SK-MEL-5 (cell line): ENCODE measurements at regions not wholly inside any gene's neighbourhood (a gene's known extent, or its start where the extent isn't known, plus 50 kb on each side); places are given as distances from the start of the nearest gene placed in this dataset.
"Not testable (repeated sequence)": the region's sequence is repeated elsewhere in the genome, so short reads cannot be mapped to it uniquely, and the experiment has no call there.

Experiments used
- DNase-seq: peaks from one replicate; pipeline ENCODE4 v3.0.0-alpha.2; 2016; ENCODE audit warnings: low read depth, low spot score
- in situ Hi-C: cut with HindIII; loops from 2 replicates; pipeline ENCODE4 v1.10.0; 2016; ENCODE audit warnings: low sequenced_read_pairs, high pct_unique_total_duplicates, low pct_unique_long_range_greater_than_20kb

- in situ Hi-C loops: no loop called here
- no peak for DNase-seq
Measured at GRCh38 chr10:130967784-130968183, 343.7 kb downstream of the TCERG1L start.

GRCh38 chr10:130968511-130968910 is 343.0 kb downstream of the TCERG1L start:
- in situ Hi-C loops: no loop called here
- no peak for DNase-seq

DNA sequence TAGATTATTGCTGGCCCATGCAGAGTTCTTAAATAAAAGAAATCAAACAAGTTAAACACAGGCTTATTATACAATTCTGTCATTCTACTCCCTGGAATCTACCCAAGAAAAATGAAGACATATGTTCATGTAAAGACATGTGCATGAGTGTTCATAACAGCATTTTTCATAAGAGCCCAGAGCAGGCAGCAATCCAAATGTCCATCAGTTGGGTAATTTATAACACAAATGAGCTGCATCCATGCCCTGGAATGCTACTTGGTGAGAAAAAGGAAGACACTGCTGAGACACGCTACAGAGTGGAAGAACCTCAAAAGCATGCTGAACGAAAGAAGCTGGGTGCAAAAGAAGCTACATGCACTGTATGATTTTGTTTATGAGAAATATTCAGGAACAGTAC is 342.6 kb downstream of the TCERG1L start:
- in situ Hi-C loops: no loop called here
- no peak for DNase-seq

- in situ Hi-C loops: no loop called here
- DNase-seq: no peak
Measured at GRCh38 chr10:130969700-130970099, 341.8 kb downstream of the TCERG1L start.

DNA sequence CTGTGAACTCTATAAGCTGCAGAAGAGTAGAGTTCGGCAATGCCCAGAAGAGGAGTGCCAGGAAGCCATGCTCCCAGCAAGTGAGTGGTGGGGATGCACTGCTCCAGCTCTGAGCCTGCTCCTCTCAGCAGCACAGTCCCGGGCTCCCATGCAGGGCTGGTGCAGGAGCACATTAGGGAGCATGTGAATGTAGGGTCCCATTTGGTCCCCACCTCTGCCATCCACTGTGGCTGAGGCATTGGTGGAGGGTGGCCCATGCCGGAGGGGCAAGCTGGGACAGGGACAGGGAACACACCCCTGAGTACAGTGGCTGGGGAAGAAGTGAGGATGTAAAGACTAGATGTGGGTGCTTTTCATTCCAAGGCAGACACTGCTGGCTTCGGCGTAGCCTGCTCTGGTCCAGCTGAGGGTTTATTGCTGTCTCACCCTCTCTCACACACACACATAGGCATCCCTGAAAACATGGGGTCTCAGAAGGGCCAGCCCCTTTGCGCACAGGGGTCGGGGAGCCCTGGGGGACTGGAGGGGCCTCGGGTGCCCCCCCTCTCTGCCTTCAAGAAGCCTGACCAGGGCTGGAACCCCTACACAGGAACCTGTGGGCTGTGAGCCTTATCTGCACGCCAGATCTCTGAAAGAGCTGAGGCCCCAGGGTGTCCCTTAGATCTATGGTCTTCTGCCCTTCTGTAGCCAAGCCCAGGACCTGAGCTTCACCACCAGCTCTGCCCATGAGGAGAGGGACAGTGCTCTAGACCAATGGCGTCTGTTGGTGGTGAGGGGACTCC is 341.0 kb downstream of the TCERG1L start:
- no peak for DNase-seq
- in situ Hi-C loops: no loop called here

DNA sequence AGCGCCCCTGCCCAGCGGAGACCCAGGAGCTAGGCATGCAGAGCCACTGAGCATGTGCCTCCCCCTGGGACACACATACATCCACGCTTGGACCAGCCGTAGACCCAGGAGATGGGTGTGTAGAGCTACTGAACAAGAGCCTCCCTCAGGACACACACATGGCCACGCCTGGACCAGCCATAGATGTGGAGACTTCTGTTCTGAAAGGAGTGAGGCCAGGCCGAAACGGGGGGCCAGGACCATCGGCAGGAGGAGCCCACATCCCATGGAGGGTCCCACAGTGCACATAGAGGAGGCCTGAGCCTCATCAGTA is 340.4 kb downstream of the TCERG1L start:
- in situ Hi-C loops: no loop called here
- DNase-seq: no peak

GRCh38 chr10:130973127-130973839 is 338.2 kb downstream of the TCERG1L start:
- in situ Hi-C loops: no loop called here

DNA sequence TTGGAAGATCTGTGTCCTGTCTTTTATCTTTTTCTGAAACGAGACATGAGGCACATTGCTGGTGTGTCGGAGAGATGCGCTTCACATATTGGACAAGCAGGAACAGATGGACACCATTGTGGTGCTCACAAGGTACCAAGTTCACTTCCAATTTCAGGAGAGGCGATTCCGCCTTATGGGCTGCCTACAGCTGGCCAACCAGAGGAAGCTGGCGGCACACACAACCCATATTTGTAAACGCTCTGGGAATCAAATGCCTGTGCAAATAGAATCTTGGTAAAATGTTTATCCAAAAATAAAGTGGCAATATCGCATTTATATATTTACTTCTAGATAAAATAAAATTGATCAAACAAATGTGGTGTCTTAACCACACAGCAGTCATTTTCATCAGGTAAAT is 337.4 kb downstream of the TCERG1L start:
- no peak for DNase-seq
- in situ Hi-C loops: no loop called here

More at GRCh38 chr10:130973127-130973839, 338.2 kb downstream of the TCERG1L start:
- DNase-seq: no peak

GRCh38 chr10:130975351-130975750 is 336.2 kb downstream of the TCERG1L start:
- DNase-seq, in situ Hi-C loops: not testable (repeated sequence)

DNA sequence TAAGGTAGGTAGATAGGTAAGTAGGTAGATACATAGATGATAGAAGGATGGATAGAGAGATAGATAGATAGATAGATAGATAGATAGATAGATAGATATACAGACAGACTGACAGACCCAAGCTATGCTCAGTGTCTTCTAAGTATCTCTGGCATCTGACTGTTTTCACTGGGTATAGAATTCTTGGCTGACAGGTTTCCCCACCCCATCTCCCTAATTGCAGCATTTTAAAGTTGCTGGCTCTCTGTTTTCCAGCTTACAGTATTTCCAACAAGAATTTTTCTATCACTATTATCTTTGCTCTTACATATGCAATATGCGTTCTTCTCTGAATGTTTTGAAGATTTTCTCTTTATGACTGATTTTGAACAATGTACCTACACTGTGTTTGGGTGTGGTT is 328.7 kb downstream of the TCERG1L start:
- no peak for DNase-seq
- in situ Hi-C loops: no loop called here

- in situ Hi-C loops: no loop called here
- DNase-seq: no peak
Measured at GRCh38 chr10:130983749-130984148, 327.8 kb downstream of the TCERG1L start.

DNA sequence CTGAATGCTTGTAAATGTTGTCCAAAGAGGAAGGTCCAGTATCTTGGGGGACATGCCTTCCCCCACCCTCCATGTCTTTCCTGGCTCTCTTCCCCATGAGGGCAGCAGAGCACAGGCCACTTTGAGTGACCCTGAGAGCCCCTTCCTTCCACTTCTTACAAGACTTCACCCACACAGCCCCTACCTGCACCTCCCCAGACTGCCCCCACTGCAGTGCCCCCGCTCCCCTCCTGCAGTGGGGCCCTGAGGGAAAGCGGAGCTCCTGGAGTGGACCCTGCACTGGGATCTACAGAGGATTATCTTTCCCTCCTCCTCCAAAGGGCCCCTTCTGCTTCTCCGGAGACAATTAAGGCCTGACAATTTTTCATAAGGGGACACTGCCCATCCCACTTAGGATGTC is 326.8 kb downstream of the TCERG1L start:
- in situ Hi-C loops: no loop called here
- DNase-seq: no peak

- no peak for DNase-seq
- in situ Hi-C loops: no loop called here
Measured at GRCh38 chr10:130985158-130985753, 326.3 kb downstream of the TCERG1L start.

DNA sequence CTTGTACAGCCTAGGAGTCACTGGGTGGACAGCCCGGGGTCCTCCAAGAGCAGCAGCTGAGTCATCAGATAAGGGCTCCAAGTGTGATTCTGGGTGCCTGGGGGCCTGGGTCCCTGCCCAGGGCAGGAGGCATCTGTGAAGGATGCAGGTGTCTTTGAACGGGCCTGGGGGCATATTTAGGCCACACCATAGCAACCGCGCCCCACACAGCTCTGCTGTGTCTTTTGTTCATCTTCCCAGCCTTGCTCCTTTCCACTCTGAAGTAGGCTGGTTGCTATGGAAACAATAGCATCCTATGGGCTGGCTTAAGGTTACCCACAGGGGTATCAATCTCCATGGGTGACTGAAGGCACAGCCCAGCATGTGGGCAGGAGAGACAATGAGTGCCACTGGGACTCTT is 324.7 kb downstream of the TCERG1L start:
- in situ Hi-C loops: no loop called here

GRCh38 chr10:130987401-130987800 is 324.1 kb downstream of the TCERG1L start:
- no peak for DNase-seq
- in situ Hi-C loops: no loop called here

More for the DNA sequence above, 324.7 kb downstream of the TCERG1L start:
- DNase-seq: no peak

DNA sequence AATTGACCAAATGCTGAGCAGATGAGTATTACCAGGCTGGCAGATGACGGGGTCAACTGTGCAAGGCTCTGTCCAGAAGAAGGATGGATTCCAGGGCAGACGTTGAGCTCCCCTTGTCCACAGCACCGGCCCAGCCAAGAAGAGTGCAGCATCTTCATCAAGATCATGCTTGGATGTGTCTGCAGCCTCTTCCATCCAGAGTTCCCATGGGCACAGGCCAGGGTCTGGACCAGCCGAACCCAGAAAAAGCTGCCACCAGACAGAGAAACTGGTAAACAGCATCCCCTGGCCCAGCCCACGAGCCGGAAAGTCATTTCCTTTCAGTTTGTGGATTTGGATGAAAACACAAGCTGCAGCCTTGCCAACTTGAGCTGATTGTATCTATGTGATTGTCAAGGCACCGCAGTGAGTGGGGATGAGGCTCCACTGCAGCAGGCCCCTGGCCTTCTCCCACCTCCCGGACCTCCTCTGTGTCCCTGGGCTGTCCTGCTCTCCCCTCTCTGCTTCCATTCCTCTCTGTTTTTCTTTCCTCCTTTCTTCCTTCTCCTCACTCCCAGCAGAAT is 321.8 kb downstream of the TCERG1L start:
- in situ Hi-C loops: no loop called here

GRCh38 chr10:130990486-130990885 is 321.0 kb downstream of the TCERG1L start:
- in situ Hi-C loops: no loop called here
- DNase-seq: no peak

More for the DNA sequence above, 321.8 kb downstream of the TCERG1L start:
- no peak for DNase-seq

DNA sequence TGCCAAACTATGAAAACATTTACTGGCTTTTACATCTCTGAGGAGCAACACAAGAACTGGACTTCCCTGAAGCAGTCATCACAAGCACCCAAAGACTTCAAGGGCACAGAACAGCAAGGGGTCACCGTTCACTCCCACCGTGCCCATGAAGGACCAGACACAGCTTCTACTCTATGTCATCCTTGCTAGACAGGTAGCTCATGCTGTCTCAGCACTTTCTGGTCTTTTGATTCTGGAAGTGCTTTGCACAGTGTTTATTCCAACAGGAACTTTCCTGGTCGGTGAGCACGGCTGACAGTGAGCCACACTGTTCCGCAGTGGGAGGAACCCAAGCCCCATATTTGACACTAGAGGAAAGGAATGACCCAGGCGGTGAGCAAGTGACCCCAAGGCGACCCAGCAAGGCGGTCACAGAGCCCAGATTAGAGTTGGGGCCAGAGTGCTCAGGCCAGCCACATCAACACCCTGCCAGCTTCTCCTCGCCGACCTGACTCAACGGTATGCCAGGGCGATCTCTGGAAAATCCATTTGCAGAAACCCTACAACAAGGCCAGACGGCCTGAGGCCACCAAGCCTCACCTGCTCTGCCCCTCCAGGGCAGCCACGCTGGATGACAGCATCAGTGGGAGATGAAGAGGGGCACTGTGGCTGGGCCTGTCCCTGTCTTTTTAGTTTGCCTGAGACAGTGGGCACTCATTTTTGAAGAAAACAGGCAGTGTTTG is 318.6 kb downstream of the TCERG1L start:
- DNase-seq: no peak
- in situ Hi-C loops: no loop called here
